Endodermal cell (in vitro differentiated cells): ENCODE measurements at regions not wholly inside any gene's neighbourhood (a gene's known extent, or its start where the extent isn't known, plus 50 kb on each side); places are given as distances from the start of the nearest gene placed in this dataset.

Experiments
- DNase-seq: peaks from one replicate; pipeline ENCODE4 v3.0.0-alpha.2; 2017
- H3K27ac ChIP-seq: 2 replicates; pipeline ENCODE4 v1.5.1; 2013; ENCODE audit warnings: mild to moderate bottlenecking, low read depth, low read length, moderate library complexity
- H3K27me3 ChIP-seq: 2 replicates; pipeline ENCODE4 v1.6.1; 2013; ENCODE audit warnings: mild to moderate bottlenecking, low read length, moderate library complexity; ENCODE audit not compliant: insufficient read depth, control insufficient read depth, poor library complexity, severe bottlenecking
- H3K36me3 ChIP-seq: 2 replicates; pipeline ENCODE4 v1.7.0; 2013; ENCODE audit warnings: mild to moderate bottlenecking, low read length, moderate library complexity; ENCODE audit not compliant: control insufficient read depth, insufficient read depth
- H3K4me1 ChIP-seq: one replicate; pipeline ENCODE4 v1.7.0; 2013; ENCODE audit warnings: low read length; ENCODE audit not compliant: control insufficient read depth, insufficient read depth
- H3K4me3 ChIP-seq: 2 replicates; pipeline ENCODE4 v1.5.1; 2013; ENCODE audit warnings: mild to moderate bottlenecking, low read length, moderate library complexity
- H3K9ac ChIP-seq: 2 replicates; pipeline ENCODE4 v1.6.1; 2013; ENCODE audit warnings: mild to moderate bottlenecking, low read length, moderate library complexity; ENCODE audit not compliant: poor library complexity, severe bottlenecking; ENCODE audit errors: extremely low read depth
- H3K9me3 ChIP-seq: 2 replicates; pipeline ENCODE4 v1.6.1; 2013; ENCODE audit warnings: mild to moderate bottlenecking, low read length, moderate library complexity; ENCODE audit not compliant: control insufficient read depth
- H3K27ac Mint-ChIP-seq: 2 replicates; pipeline ENCODE4 v1.8.0; 2020; ENCODE audit warnings: mixed read lengths
- H3K27me3 Mint-ChIP-seq: 2 replicates; pipeline ENCODE4 v1.8.0; 2021; ENCODE audit warnings: mild to moderate bottlenecking, mixed read lengths; ENCODE audit not compliant: insufficient read depth
- H3K36me3 Mint-ChIP-seq: 2 replicates; pipeline ENCODE4 v1.8.0; 2020; ENCODE audit warnings: low read depth, mixed read lengths
- H3K4me1 Mint-ChIP-seq: 2 replicates; pipeline ENCODE4 v1.8.0; 2020; ENCODE audit warnings: mixed read lengths
- H3K4me3 Mint-ChIP-seq: 2 replicates; pipeline ENCODE4 v1.8.0; 2020; ENCODE audit warnings: mild to moderate bottlenecking, moderate library complexity, mixed read lengths
- H3K9me3 Mint-ChIP-seq: 2 replicates; pipeline ENCODE4 v1.8.0; 2020; ENCODE audit warnings: mild to moderate bottlenecking, mixed read lengths
- CTCF ChIP-seq: fragments of 200-600 bp; sonication (generic); conservative IDR thresholded peaks from 2 replicates; pipeline ENCODE4 v1.5.0; 2021; ENCODE audit warnings: antibody characterized with exemption, mild to moderate bottlenecking
- WGBS, 2 experiments: methylation state at CpG; one replicate each; pipeline versions ENCODE4 v1.1.5 to v1.1.7; 2013; ENCODE audit warnings: missing lambda C conversion rate in 2 of 2, mixed read lengths in 1 of 2; ENCODE audit not compliant: insufficient coverage in 1 of 2, insufficient read length in 1 of 2; 5-methylcytosine and 5-hydroxymethylcytosine counted together

GRCh38 chr12:90268574-90268973 is 559.9 kb upstream of the ATP2B1 start:
- no peak overlapping the region for H3K4me3 Mint-ChIP-seq
- H3K4me1 ChIP-seq, result no peaks in the 10 kb centered on the region
- H3K27ac Mint-ChIP-seq, result no peak overlapping the region
- no peaks in the 10 kb centered on the region for H3K36me3 ChIP-seq
- no peaks in the 10 kb centered on the region for H3K27me3 ChIP-seq
- no peak overlapping the region for H3K9ac ChIP-seq
- no peaks in the 10 kb centered on the region for H3K36me3 Mint-ChIP-seq
- 92 to 95% methylated on average over 2 to 3 of the region's 3 CpGs for WGBS, 2 experiments
- H3K9me3 Mint-ChIP-seq, result no peaks in the 10 kb centered on the region
- no peaks in the 10 kb centered on the region for H3K9me3 ChIP-seq
- peaks cover 9% of the 10 kb centered on the region for H3K4me1 Mint-ChIP-seq
- DNase-seq, result no peak
- H3K4me3 ChIP-seq, result no peak overlapping the region
- no peaks in the 10 kb centered on the region for H3K27me3 Mint-ChIP-seq
- TF ChIP-seq CTCF, result no peak
- no peak overlapping the region for H3K27ac ChIP-seq

DNA sequence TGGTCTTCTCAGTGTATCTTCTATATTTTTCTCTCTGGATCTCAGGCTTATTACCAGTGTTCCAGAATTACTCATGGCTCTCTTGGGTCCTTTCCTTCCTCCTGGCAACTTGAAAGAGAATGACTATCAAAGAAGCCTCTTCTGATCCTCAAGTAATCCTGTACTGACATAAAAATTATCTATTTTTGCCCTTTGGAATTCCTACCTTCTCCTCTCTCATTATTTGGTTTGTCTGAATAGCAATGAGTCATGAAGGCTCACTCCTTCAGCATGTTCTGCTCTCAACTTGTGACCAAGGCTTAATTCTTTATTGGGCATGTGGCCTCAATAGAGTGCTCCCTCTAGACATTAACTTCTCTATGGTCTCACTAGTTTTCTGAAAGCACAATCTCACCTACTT is 553.6 kb upstream of the ATP2B1 start:
- no peak overlapping the region for H3K27ac Mint-ChIP-seq
- no peak for TF ChIP-seq CTCF

DNA sequence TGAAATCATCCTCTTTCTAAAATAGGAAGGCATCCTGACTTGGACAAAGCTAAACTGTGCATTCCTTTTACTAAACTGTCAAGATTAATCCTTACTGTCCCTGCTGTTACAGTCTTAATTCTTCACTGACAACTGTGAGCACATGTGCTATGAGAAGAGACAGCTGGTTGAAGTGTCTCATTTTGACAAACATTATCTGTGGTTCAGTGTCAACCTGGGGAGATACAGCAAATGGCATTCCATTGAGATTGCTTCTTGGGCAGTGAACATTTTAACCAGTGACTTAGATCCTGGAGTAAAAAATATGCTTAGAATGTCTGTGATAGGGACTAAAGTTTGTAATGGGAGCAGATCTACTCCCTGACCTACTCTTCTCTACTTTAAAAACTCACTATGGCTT is 552.6 kb upstream of the ATP2B1 start:
- Histone ChIP-seq H3K27me3 (no peaks in the 10 kb centered on the region), H3K36me3 (no peaks in the 10 kb centered on the region), H3K9me3 (no peaks in the 10 kb centered on the region), H3K4me3 (no peak overlapping the region), H3K27ac (no peak overlapping the region), H3K4me1 (no peaks in the 10 kb centered on the region), H3K9ac (no peak overlapping the region)
- H3K4me3 Mint-ChIP-seq, result no peak overlapping the region
- no peak overlapping the region for H3K27ac Mint-ChIP-seq
- no peak for DNase-seq
- H3K27me3 Mint-ChIP-seq, result no peaks in the 10 kb centered on the region
- no peaks in the 10 kb centered on the region for H3K36me3 Mint-ChIP-seq
- no peaks in the 10 kb centered on the region for H3K9me3 Mint-ChIP-seq
- H3K4me1 Mint-ChIP-seq, result no peaks in the 10 kb centered on the region
- no peak for TF ChIP-seq CTCF

More for the DNA sequence above, 553.6 kb upstream of the ATP2B1 start:
- Mint-ChIP-seq H3K27me3 (no peaks in the 10 kb centered on the region), H3K36me3 (no peaks in the 10 kb centered on the region), H3K4me3 (no peak overlapping the region), H3K4me1 (no peaks in the 10 kb centered on the region), H3K9me3 (no peaks in the 10 kb centered on the region)
- H3K36me3 ChIP-seq, result no peaks in the 10 kb centered on the region
- no peak overlapping the region for H3K9ac ChIP-seq
- no peak overlapping the region for H3K4me3 ChIP-seq
- H3K27me3 ChIP-seq, result no peaks in the 10 kb centered on the region
- no peaks in the 10 kb centered on the region for H3K9me3 ChIP-seq
- no peaks in the 10 kb centered on the region for H3K4me1 ChIP-seq
- H3K27ac ChIP-seq, result no peak overlapping the region
- DNase-seq, result no peak
